ENCODE measurements at regions not wholly inside any gene's neighbourhood (a gene's known extent, or its start where the extent isn't known, plus 50 kb on each side); places are given as distances from the start of the nearest gene placed in this dataset.

DNA sequence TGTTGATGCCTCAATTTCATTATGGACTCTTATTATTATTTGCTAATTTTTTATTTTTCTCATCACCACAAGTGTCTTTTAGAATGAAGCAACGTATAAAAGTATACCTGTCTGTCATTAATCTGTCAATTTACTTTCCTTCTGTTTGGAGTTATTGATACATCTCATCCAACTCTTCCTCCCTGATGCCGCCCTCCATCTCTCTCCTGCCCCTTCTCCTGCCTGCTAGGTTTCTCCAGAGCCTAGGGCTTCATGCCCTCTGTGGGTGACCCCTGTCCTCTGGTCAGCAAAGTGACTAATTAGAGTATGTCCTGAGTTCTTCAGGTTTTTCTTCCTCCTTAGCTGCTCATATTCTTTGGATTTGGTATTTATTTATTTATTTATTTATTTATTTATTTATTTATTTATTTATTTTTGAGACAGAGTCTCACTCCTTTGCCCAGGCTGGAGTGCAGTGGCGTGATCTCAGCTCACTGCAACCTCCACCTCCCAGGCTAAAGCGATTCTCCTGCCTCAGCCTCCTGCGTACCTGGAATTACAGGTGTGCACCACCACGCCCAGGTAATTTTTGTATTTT is 162.5 kb upstream of the MYCN start:
- Histone ChIP-seq H3K36me3 (no peaks in the 10 kb centered on the region), H3K27me3 (peaks cover 0 to 34% (median 0%) of the 10 kb centered on the region in 3 donors), H3K4me1 (no peaks in the 10 kb centered on the region), H3K4me3 (no peak overlapping the region), H3K9me3 (no peaks in the 10 kb centered on the region), H3K27ac (no peak overlapping the region)
- WGBS, 5 donors = 86 to 93% (median 93%) methylated on average over 6 of the region's 6 CpGs
- no peak for DNase-seq
- TF ChIP-seq, protein P1, sequence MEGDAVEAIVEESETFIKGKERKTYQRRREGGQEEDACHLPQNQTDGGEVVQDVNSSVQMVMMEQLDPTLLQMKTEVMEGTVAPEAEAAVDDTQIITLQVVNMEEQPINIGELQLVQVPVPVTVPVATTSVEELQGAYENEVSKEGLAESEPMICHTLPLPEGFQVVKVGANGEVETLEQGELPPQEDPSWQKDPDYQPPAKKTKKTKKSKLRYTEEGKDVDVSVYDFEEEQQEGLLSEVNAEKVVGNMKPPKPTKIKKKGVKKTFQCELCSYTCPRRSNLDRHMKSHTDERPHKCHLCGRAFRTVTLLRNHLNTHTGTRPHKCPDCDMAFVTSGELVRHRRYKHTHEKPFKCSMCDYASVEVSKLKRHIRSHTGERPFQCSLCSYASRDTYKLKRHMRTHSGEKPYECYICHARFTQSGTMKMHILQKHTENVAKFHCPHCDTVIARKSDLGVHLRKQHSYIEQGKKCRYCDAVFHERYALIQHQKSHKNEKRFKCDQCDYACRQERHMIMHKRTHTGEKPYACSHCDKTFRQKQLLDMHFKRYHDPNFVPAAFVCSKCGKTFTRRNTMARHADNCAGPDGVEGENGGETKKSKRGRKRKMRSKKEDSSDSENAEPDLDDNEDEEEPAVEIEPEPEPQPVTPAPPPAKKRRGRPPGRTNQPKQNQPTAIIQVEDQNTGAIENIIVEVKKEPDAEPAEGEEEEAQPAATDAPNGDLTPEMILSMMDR (IDR thresholded peaks at IDR 0.05) = no peak
- TF ChIP-seq POLR2A (IDR thresholded peaks at IDR 0.05) (no peak), POLR2AphosphoS5 (IDR thresholded peaks at IDR 0.05) (no peak), EP300 (IDR thresholded peaks at IDR 0.05) (no peak)
- intact Hi-C loops (cut with DNase I; ENCODE audit: low total_unique reads) = no loop called here

DNA sequence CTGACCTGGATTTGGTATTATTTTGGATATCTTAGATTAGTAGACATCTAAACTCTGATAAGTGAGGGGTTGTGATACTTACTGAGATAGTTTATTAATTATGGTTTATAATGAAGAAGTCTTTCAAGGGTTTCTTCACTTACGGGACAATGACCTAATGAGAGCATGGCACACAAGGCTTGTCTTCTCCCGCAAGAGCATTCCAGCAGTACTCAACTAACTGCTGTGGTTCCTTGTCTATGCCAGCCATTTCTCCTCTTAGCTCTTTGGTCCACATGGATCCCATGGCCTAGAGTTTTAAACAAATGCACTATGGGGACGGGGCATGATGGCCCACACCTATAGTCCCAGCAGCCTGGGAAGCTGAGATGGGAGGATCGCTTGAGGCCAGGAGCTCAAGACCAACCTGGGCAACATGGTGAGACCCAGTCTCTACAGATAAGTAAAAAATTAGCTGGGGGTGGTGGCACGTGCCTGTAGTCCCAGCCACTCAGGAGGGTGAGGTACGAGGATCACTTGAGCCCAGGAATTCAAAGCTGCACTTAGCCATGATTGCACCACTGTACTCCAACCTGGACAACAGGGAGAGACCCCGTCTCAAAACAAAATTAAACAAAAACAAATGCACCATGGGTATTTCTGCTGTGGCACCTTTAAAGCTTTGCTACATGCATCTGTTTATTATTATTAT is 161.7 kb upstream of the MYCN start:
- no peak for TF ChIP-seq POLR2A (IDR thresholded peaks at IDR 0.05)
- TF ChIP-seq, protein P1 (IDR thresholded peaks at IDR 0.05) = no peak
- no peak for TF ChIP-seq EP300 (IDR thresholded peaks at IDR 0.05)
- no peak for TF ChIP-seq POLR2AphosphoS5 (IDR thresholded peaks at IDR 0.05)
- intact Hi-C loops (cut with DNase I; ENCODE audit: low total_unique reads) = no loop called here
- Histone ChIP-seq H3K27ac (no peak overlapping the region), H3K9me3 (no peaks in the 10 kb centered on the region), H3K4me3 (no peak overlapping the region), H3K4me1 (no peaks in the 10 kb centered on the region), H3K27me3 (peaks cover 0 to 39% (median 0%) of the 10 kb centered on the region in 3 donors), H3K36me3 (no peaks in the 10 kb centered on the region)
- WGBS, 5 donors = 79 to 91% (median 81%) methylated on average over 6 to 7 of the region's 7 CpGs
- DNase-seq = no peak

DNA sequence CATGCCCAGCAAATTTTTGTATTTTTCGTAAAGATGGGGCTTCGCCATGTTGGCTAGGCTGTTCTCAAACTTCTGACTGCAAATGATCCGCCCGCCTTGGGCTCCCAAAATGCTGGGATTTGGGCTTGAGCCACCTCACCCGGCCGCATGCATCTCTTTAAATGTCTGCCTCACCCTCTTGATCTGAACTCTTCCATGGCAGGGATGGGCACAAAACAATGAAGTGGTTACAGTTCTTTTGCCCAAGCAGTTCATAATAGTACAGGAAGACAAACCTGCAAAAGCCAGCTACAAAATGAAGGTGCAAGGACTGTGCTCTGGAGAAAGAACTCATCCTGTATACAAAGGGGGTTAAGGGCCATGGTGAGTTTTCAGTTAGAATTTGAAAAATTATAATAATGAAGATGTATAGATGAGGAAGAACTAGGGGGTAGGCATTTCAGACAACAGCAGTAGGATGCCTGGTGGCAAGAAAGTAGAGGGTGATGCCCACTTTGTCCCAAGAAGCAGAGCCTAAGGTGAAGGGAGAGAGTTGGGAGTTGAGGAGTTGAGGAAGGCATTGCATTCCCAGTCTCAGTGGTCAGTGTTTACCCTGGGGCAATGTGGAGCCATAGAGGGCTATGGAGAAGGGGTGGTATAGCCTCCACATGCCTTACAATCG is 160.8 kb upstream of the MYCN start:
- WGBS, 5 donors = 90 to 95% (median 91%) methylated on average over 7 of the region's 7 CpGs
- no peaks in the 10 kb centered on the region for H3K9me3 ChIP-seq
- no peak overlapping the region for H3K27ac ChIP-seq
- intact Hi-C loops (cut with DNase I; ENCODE audit: low total_unique reads) = no loop called here
- no peak overlapping the region for H3K4me3 ChIP-seq
- DNase-seq = no peak
- H3K27me3 ChIP-seq = peaks cover 0 to 47% (median 0%) of the 10 kb centered on the region in 3 donors
- TF ChIP-seq, protein P1 (IDR thresholded peaks at IDR 0.05) = no peak
- TF ChIP-seq POLR2AphosphoS5 (IDR thresholded peaks at IDR 0.05) (no peak), POLR2A (IDR thresholded peaks at IDR 0.05) (no peak), EP300 (IDR thresholded peaks at IDR 0.05) (no peak)
- no peaks in the 10 kb centered on the region for H3K36me3 ChIP-seq
- H3K4me1 ChIP-seq = no peaks in the 10 kb centered on the region

DNA sequence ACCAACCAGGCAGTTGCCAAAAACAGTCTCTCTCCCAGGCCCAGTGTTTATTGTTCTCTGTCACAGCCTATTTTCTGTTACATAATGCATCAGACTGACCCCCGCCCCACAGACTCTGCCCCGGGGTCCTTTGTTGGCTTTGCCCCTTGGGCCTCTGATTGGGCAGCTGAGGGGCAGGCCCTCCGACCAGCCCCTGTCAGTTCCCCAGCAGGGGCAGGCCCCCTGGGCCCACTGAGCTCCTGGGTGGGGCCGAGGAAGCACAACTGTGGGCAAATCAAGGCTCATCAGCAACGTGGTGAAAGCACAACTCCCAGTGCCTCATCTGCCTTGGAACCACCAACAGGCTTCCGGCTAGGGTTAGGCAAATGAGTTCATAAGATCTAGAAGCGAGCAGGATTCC is 160.1 kb upstream of the MYCN start:
- Histone ChIP-seq H3K27me3 (peaks cover 0 to 54% (median 0%) of the 10 kb centered on the region in 3 donors), H3K4me3 (no peak overlapping the region), H3K36me3 (no peaks in the 10 kb centered on the region), H3K27ac (no peak overlapping the region), H3K4me1 (no peaks in the 10 kb centered on the region), H3K9me3 (no peaks in the 10 kb centered on the region)
- TF ChIP-seq, protein P1 (IDR thresholded peaks at IDR 0.05) = no peak
- TF ChIP-seq EP300 (IDR thresholded peaks at IDR 0.05) (no peak), POLR2AphosphoS5 (IDR thresholded peaks at IDR 0.05) (no peak), POLR2A (IDR thresholded peaks at IDR 0.05) (no peak)
- intact Hi-C loops (cut with DNase I; ENCODE audit: low total_unique reads) = no loop called here
- WGBS, 5 donors = 51 to 65% (median 58%) methylated on average over 7 of the region's 7 CpGs
- no peak for DNase-seq
